Transverse colon (tissue), 4 donors: ENCODE measurements at regions not wholly inside any gene's neighbourhood (a gene's known extent, or its start where the extent isn't known, plus 50 kb on each side); places are given as distances from the start of the nearest gene placed in this dataset.

ENCODE experiments used
- POLR2A ChIP-seq: fragments of 450-650 bp; IDR thresholded peaks from one replicate; pipeline ENCODE4 v1.6.1; 2016; ENCODE audit warnings: antibody characterized with exemption, mild to moderate bottlenecking, moderate library complexity
- POLR2AphosphoS5 ChIP-seq, 3 donors: sonication (generic); formaldehyde crosslinking; IDR thresholded peaks; one replicate each; pipeline ENCODE4 v1.6.1; 2016; ENCODE audit warnings: antibody characterized with exemption in 3 of 3
- TF ChIP-seq, protein P1 (sequence below), 5 experiments: fragments of 200-600 bp in 3 of 5; fragments of 450-650 bp in 2 of 5; sonication (generic) in 3 of 5; IDR thresholded peaks; 1 replicate in 2 of 5; 2 replicates in 3 of 5; pipeline ENCODE4 v1.5.1; 2016 to 2017; ENCODE audit warnings: antibody characterized with exemption in 5 of 5, inconsistent platforms in 3 of 5, mild to moderate bottlenecking in 2 of 5, moderate library complexity in 1 of 5

DNA sequence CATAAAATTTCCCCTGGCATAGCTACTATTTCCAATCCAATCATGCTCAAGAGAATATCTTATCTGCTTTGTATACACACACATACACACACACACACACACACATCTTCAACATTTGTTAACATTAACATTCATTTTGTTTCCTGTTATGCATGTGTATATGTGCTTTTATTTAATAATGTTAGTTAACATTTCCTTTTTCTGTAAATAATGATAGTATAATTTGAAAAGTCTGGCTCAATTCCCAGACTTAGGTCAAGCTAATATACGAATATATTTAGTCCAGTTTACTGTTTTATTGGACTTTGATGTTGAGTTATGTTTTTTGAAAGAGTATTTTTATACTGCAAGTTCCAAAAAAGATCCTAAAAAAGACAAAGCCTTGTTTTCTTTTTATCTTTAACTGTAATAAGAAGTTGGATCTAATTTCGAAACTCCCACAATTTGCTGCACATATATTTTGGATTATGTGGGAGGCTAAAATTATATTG lies 1072.4 kb downstream of the EFNB2 start:
- TF ChIP-seq, protein P1, sequence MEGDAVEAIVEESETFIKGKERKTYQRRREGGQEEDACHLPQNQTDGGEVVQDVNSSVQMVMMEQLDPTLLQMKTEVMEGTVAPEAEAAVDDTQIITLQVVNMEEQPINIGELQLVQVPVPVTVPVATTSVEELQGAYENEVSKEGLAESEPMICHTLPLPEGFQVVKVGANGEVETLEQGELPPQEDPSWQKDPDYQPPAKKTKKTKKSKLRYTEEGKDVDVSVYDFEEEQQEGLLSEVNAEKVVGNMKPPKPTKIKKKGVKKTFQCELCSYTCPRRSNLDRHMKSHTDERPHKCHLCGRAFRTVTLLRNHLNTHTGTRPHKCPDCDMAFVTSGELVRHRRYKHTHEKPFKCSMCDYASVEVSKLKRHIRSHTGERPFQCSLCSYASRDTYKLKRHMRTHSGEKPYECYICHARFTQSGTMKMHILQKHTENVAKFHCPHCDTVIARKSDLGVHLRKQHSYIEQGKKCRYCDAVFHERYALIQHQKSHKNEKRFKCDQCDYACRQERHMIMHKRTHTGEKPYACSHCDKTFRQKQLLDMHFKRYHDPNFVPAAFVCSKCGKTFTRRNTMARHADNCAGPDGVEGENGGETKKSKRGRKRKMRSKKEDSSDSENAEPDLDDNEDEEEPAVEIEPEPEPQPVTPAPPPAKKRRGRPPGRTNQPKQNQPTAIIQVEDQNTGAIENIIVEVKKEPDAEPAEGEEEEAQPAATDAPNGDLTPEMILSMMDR (IDR thresholded peaks at IDR 0.05): no peak
- TF ChIP-seq POLR2AphosphoS5 (IDR thresholded peaks at IDR 0.05) (no peak), POLR2A (no peak)
